Urothelium cell line (cell line): ENCODE measurements at regions not wholly inside any gene's neighbourhood (a gene's known extent, or its start where the extent isn't known, plus 50 kb on each side); places are given as distances from the start of the nearest gene placed in this dataset.
A peak's percentile ranks its signal among the peaks of the same experiment; 100 is the strongest.

ENCODE experiments used
- DNase-seq: peaks from one replicate; pipeline ENCODE4 v3.0.0; 2011; ENCODE audit warnings: low spot score, mixed read lengths
- FAIRE-seq: peaks from 2 replicates; lab custom pipeline; 2011; peaks lifted over from hg19 to GRCh38; lab: Jason Lieb, UNC

- DNase-seq (no peak), FAIRE-seq (no peak)
Measured at GRCh38 chr5:77948476-77948875, 172.3 kb upstream of the TBCA start.

- FAIRE-seq (no peak), DNase-seq (no peak)
Measured at GRCh38 chr5:77947041-77947428, 170.9 kb upstream of the TBCA start.

GRCh38 chr5:77946381-77947040, 170.4 kb upstream of the TBCA start:
- DNase-seq, result no peak

GRCh38 chr5:77945874-77946273, 169.7 kb upstream of the TBCA start:
- FAIRE-seq (no peak), DNase-seq (no peak)

More at GRCh38 chr5:77946381-77947040, 170.4 kb upstream of the TBCA start:
- FAIRE-seq, result no peak

- no peak for DNase-seq
Measured at GRCh38 chr5:77944757-77945340, 168.7 kb upstream of the TBCA start.

GRCh38 chr5:77943851-77944250, 167.7 kb upstream of the TBCA start:
- DNase-seq (no peak), FAIRE-seq (no peak)

More at GRCh38 chr5:77944757-77945340, 168.7 kb upstream of the TBCA start:
- no peak for FAIRE-seq

- no peak for FAIRE-seq
- no peak for DNase-seq
Measured at GRCh38 chr5:77942578-77943239, 166.6 kb upstream of the TBCA start.

GRCh38 chr5:77937015-77937908, 161.1 kb upstream of the TBCA start:
- FAIRE-seq (no peak), DNase-seq (no peak)

GRCh38 chr5:77936365-77936693, 160.2 kb upstream of the TBCA start:
- no peak for DNase-seq
- no peak for FAIRE-seq

- FAIRE-seq (no peak), DNase-seq (peak; percentile 23)
Measured at GRCh38 chr5:77935506-77936364, 159.6 kb upstream of the TBCA start.

- no peak for DNase-seq
- no peak for FAIRE-seq
Measured at GRCh38 chr5:77928776-77929300, 152.7 kb upstream of the TBCA start.

- FAIRE-seq, result no peak
- DNase-seq, result no peak
Measured at GRCh38 chr5:77926337-77926736, 150.2 kb upstream of the TBCA start.

GRCh38 chr5:77925503-77925902, 149.4 kb upstream of the TBCA start:
- DNase-seq (no peak), FAIRE-seq (no peak)

- DNase-seq (no peak), FAIRE-seq (no peak)
Measured at GRCh38 chr5:77924081-77924480, 147.9 kb upstream of the TBCA start.

- no peak for DNase-seq
- no peak for FAIRE-seq
Measured at GRCh38 chr5:77923666-77924065, 147.5 kb upstream of the TBCA start.

- no peak for DNase-seq
- FAIRE-seq, result no peak
Measured at GRCh38 chr5:77921094-77921768, 145.1 kb upstream of the TBCA start.

- DNase-seq (no peak), FAIRE-seq (no peak)
Measured at GRCh38 chr5:77920359-77921058, 144.4 kb upstream of the TBCA start.

- DNase-seq (no peak), FAIRE-seq (no peak)
Measured at GRCh38 chr5:77915346-77915745, 139.2 kb upstream of the TBCA start.

GRCh38 chr5:77912721-77913120, 136.6 kb upstream of the TBCA start:
- DNase-seq (no peak), FAIRE-seq (no peak)
